Testis (tissue), 2 donors: ENCODE measurements at regions not wholly inside any gene's neighbourhood (a gene's known extent, or its start where the extent isn't known, plus 50 kb on each side); places are given as distances from the start of the nearest gene placed in this dataset.

ENCODE experiments used
- DNase-seq: peaks from one replicate; pipeline ENCODE4 v3.0.0-alpha.2; 2019
- H3K27ac ChIP-seq, 2 donors: fragments of 200-600 bp; sonication (generic); one replicate each; pipeline ENCODE4 v1.5.1; 2019
- H3K27me3 ChIP-seq: fragments of 200-600 bp; sonication (generic); one replicate; pipeline ENCODE4 v1.5.1; 2019
- H3K36me3 ChIP-seq: fragments of 200-600 bp; sonication (generic); one replicate; pipeline ENCODE4 v1.5.1; 2017; ENCODE audit warnings: low read depth; ENCODE audit errors: missing control alignments
- H3K4me1 ChIP-seq: fragments of 200-600 bp; sonication (generic); one replicate; pipeline ENCODE4 v1.5.1; 2019
- H3K4me3 ChIP-seq, 2 donors: fragments of 200-600 bp; sonication (generic); one replicate each; pipeline ENCODE4 v1.5.1; 2017 to 2019
- H3K9me3 ChIP-seq: fragments of 200-600 bp; sonication (generic); one replicate; pipeline ENCODE4 v1.5.1; 2017
- POLR2A ChIP-seq: fragments of 450-650 bp; IDR thresholded peaks from one replicate; pipeline ENCODE4 v1.6.1; 2017; ENCODE audit warnings: antibody characterized with exemption, mild to moderate bottlenecking, moderate library complexity
- WGBS, 2 donors: methylation state at CpG; one replicate each; pipeline ENCODE4 v1.1.5; 2018; 5-methylcytosine and 5-hydroxymethylcytosine counted together
- intact Hi-C: fragments of 100-400 bp; cut with DNase I; formaldehyde crosslinking; loops from one replicate; pipeline ENCODE4 v1.15.1; 2023; ENCODE audit warnings: low total_unique reads
- TF ChIP-seq, protein P1 (sequence below), 3 experiments: fragments of 450-650 bp in 2 of 3; fragments of 200-600 bp in 1 of 3; sonication (generic) in 1 of 3; IDR thresholded peaks; one replicate each; pipeline ENCODE4 v1.5.1; 2016 to 2019; ENCODE audit warnings: antibody characterized with exemption in 3 of 3, mild to moderate bottlenecking in 2 of 3, moderate library complexity in 1 of 3

GRCh38 chr21:22342889-22343288 lies 1344.7 kb downstream of the NCAM2 start:
- TF ChIP-seq, protein P1, sequence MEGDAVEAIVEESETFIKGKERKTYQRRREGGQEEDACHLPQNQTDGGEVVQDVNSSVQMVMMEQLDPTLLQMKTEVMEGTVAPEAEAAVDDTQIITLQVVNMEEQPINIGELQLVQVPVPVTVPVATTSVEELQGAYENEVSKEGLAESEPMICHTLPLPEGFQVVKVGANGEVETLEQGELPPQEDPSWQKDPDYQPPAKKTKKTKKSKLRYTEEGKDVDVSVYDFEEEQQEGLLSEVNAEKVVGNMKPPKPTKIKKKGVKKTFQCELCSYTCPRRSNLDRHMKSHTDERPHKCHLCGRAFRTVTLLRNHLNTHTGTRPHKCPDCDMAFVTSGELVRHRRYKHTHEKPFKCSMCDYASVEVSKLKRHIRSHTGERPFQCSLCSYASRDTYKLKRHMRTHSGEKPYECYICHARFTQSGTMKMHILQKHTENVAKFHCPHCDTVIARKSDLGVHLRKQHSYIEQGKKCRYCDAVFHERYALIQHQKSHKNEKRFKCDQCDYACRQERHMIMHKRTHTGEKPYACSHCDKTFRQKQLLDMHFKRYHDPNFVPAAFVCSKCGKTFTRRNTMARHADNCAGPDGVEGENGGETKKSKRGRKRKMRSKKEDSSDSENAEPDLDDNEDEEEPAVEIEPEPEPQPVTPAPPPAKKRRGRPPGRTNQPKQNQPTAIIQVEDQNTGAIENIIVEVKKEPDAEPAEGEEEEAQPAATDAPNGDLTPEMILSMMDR (IDR thresholded peaks at IDR 0.05) = no peak
- TF ChIP-seq POLR2A = no peak
- Histone ChIP-seq H3K4me1 (no peaks in the 10 kb centered on the region), H3K4me3 (no peak overlapping the region), H3K36me3 (no peaks in the 10 kb centered on the region), H3K27ac (no peak overlapping the region), H3K9me3 (no peaks in the 10 kb centered on the region), H3K27me3 (no peaks in the 10 kb centered on the region)
- 67 to 74% methylated on average over 1 of the region's 1 CpG for WGBS, 2 donors
- no peak for DNase-seq
- intact Hi-C loops = no loop called here

- no peak for TF ChIP-seq POLR2A
- TF ChIP-seq, protein P1 (IDR thresholded peaks at IDR 0.05) = no peak
- Histone ChIP-seq H3K36me3 (no peaks in the 10 kb centered on the region), H3K4me1 (no peaks in the 10 kb centered on the region), H3K27ac (no peak overlapping the region), H3K9me3 (no peaks in the 10 kb centered on the region), H3K4me3 (no peak overlapping the region), H3K27me3 (no peaks in the 10 kb centered on the region)
- 81 to 92% methylated on average over 2 of the region's 2 CpGs for whole genome bisulfite sequencing, 2 donors
- DNase-seq = no peak
- intact Hi-C loops = no loop called here
These were observed 1345.1 kb downstream of the NCAM2 start for GRCh38 chr21:22343303-22343702.

DNA sequence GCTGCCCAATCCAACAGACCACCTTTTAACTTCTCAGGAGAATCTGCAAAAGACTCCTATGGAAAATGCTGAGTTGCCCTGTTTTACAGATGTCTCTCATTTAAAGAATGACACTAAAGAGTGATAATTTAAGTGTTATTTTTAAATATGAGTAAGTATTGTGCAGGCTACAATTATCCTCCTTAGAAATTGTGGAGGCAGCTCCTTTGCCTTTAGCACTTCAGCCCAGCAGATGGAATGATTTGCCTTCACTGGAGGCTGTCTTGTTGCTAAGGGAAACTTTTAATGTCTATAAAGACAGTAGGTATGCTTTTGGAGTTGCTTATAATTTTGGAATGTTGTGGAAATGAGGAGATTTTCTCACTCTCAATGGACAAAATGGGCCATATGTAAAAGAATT lies 1345.5 kb downstream of the NCAM2 start:
- Histone ChIP-seq H3K36me3 (no peaks in the 10 kb centered on the region), H3K9me3 (no peaks in the 10 kb centered on the region), H3K4me3 (no peak overlapping the region), H3K4me1 (no peaks in the 10 kb centered on the region), H3K27ac (no peak overlapping the region), H3K27me3 (no peaks in the 10 kb centered on the region)
- no peak for TF ChIP-seq POLR2A
- TF ChIP-seq, protein P1 (IDR thresholded peaks at IDR 0.05) = no peak
- DNase-seq = no peak
- intact Hi-C loops = no loop called here

GRCh38 chr21:22345624-22346023 lies 1347.4 kb downstream of the NCAM2 start:
- H3K27me3 ChIP-seq = no peaks in the 10 kb centered on the region
- TF ChIP-seq, protein P1 (IDR thresholded peaks at IDR 0.05) = no peak
- H3K27ac ChIP-seq = no peak overlapping the region
- no peak for DNase-seq
- intact Hi-C loops = no loop called here
- no peaks in the 10 kb centered on the region for H3K9me3 ChIP-seq
- H3K36me3 ChIP-seq = no peaks in the 10 kb centered on the region
- no peak overlapping the region for H3K4me3 ChIP-seq
- H3K4me1 ChIP-seq = no peaks in the 10 kb centered on the region

DNA sequence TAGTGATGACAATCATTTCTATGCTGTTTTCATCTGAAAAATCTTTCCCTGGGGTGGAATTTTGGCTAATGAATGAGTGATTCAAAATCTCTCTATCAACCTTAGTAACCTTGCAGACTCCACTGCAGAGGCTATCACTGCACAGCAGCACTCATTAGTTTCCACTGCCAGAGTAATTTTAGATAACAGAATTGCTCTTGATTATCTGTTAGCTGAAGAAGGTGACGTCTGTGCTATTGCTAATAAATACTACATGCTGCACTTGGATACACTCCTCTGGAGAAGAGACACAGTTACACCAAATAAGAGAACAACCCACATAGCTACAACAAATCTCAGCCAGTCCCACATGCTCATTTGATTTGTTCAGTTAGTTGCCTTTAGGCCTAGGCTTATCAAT lies 1348.4 kb downstream of the NCAM2 start:
- WGBS, 2 donors = 35 to 56% methylated on average over 1 of the region's 1 CpG
- Histone ChIP-seq H3K36me3 (no peaks in the 10 kb centered on the region), H3K4me1 (no peaks in the 10 kb centered on the region), H3K9me3 (no peaks in the 10 kb centered on the region), H3K27me3 (no peaks in the 10 kb centered on the region), H3K27ac (no peak overlapping the region), H3K4me3 (no peak overlapping the region)
- intact Hi-C loops = no loop called here
- DNase-seq = no peak
- TF ChIP-seq, protein P1 (IDR thresholded peaks at IDR 0.05) = no peak
- no peak for TF ChIP-seq POLR2A
